Upper lobe of right lung (tissue), 1 donor: ENCODE measurements at regions not wholly inside any gene's neighbourhood (a gene's known extent, or its start where the extent isn't known, plus 50 kb on each side); places are given as distances from the start of the nearest gene placed in this dataset.

Experiments
- ATAC-seq: fragments of 200-7000 bp; cut with Tn5 transposase; one replicate; pipeline ENCODE4 v1.9.1; 2020; ENCODE audit warnings: mild to moderate bottlenecking, moderate library complexity
- DNase-seq: peaks from one replicate; pipeline ENCODE4 v3.0.0-alpha.2; 2020
- H3K27ac ChIP-seq: fragments of 200-600 bp; one replicate; pipeline ENCODE4 v1.8.0; 2022
- H3K27me3 ChIP-seq: fragments of 200-600 bp; one replicate; pipeline ENCODE4 v1.8.0; 2022; ENCODE audit warnings: mild to moderate bottlenecking
- H3K36me3 ChIP-seq: fragments of 200-600 bp; one replicate; pipeline ENCODE4 v1.8.0; 2022
- H3K4me1 ChIP-seq: fragments of 200-600 bp; one replicate; pipeline ENCODE4 v1.8.0; 2022
- H3K4me3 ChIP-seq: fragments of 200-600 bp; one replicate; pipeline ENCODE4 v1.8.0; 2022; ENCODE audit warnings: mild to moderate bottlenecking
- H3K9me3 ChIP-seq: fragments of 200-600 bp; one replicate; pipeline ENCODE4 v1.8.0; 2022
- intact Hi-C: fragments of 100-400 bp; cut with DNase I; formaldehyde crosslinking; loops from one replicate; pipeline ENCODE4 v1.11.0; 2022
- TF ChIP-seq, protein P1 (sequence below): fragments of 200-600 bp; IDR thresholded peaks from one replicate; pipeline ENCODE4 v1.8.0; 2022; ENCODE audit warnings: antibody characterized with exemption
- donor health status: DM: no; HTN: yes; CAD: no; lungs with severe emphysema.

DNA sequence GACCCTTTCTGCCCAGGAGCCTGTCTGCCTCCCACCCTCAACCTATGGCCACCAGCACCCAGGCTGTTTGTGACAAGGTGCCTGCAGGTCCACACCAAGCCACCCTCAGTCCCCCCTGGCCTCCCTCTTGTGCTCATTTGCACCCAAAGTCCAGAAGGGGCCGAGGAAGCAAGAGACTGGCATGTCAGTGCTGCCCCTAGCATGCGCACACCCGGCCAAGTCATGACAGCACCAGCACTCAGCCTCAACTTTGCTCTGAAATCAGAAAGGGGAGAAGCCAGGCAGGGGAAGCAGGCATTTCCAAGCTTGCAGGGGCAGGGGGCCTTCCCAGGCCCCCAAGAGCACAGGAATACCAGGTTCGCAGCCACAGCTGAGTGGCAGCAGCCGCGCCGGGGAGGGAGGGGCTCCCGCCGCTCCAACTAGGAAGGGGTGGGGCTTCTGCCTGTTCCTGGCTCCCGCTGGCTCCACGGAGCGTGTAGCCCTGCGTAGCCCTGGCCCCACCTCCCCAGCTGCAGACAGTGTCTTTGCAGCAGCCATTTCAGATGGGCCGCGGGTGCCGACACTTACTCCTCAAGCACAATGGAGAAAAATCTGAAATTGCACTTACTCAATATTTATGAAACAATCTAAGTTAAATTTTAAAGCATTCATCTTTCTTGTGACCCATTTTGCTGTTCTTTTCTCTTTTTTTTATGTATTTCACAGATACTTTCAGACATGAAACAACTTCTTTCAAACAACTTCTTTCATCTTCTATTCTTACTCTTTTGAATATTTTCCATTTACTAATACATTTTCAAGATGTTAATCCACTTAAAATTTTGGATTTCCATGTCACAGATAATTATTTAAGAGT lies 54.9 kb upstream of the ABCB5 start:
- Histone ChIP-seq H3K4me1 (no peaks in the 10 kb centered on the region), H3K4me3 (no peak overlapping the region), H3K36me3 (no peaks in the 10 kb centered on the region), H3K27ac (no peak overlapping the region), H3K27me3 (no peaks in the 10 kb centered on the region), H3K9me3 (no peaks in the 10 kb centered on the region)
- DNase-seq (no peak), ATAC-seq (peak; percentile 10)
- TF ChIP-seq, protein P1, sequence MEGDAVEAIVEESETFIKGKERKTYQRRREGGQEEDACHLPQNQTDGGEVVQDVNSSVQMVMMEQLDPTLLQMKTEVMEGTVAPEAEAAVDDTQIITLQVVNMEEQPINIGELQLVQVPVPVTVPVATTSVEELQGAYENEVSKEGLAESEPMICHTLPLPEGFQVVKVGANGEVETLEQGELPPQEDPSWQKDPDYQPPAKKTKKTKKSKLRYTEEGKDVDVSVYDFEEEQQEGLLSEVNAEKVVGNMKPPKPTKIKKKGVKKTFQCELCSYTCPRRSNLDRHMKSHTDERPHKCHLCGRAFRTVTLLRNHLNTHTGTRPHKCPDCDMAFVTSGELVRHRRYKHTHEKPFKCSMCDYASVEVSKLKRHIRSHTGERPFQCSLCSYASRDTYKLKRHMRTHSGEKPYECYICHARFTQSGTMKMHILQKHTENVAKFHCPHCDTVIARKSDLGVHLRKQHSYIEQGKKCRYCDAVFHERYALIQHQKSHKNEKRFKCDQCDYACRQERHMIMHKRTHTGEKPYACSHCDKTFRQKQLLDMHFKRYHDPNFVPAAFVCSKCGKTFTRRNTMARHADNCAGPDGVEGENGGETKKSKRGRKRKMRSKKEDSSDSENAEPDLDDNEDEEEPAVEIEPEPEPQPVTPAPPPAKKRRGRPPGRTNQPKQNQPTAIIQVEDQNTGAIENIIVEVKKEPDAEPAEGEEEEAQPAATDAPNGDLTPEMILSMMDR, result no peak
- intact Hi-C loops, result no loop called here

DNA sequence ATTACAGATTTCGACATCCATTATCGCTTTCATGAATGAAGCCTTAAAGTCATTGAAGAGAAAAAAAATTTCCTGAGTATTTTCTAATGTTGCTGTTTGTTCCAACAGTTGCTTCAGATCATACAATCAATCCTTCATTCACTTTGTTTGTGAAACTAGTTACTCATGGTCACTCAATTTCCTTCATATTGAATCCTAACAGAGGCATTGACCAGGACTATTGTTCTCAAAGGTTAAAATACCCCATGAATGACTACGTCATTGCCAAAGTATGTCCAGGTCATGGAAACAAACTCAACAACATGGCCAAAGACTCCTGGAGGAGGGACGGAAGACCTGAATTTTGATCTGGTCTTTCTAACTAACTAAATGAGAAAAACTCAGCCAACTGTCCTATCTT lies 54.0 kb upstream of the ABCB5 start:
- intact Hi-C loops, result no loop called here
- TF ChIP-seq, protein P1, result no peak
- no peaks in the 10 kb centered on the region for H3K36me3 ChIP-seq
- ATAC-seq (no peak), DNase-seq (no peak)
- H3K9me3 ChIP-seq, result no peaks in the 10 kb centered on the region
- H3K4me3 ChIP-seq, result no peak overlapping the region
- no peak overlapping the region for H3K27ac ChIP-seq
- no peaks in the 10 kb centered on the region for H3K4me1 ChIP-seq
- no peaks in the 10 kb centered on the region for H3K27me3 ChIP-seq

DNA sequence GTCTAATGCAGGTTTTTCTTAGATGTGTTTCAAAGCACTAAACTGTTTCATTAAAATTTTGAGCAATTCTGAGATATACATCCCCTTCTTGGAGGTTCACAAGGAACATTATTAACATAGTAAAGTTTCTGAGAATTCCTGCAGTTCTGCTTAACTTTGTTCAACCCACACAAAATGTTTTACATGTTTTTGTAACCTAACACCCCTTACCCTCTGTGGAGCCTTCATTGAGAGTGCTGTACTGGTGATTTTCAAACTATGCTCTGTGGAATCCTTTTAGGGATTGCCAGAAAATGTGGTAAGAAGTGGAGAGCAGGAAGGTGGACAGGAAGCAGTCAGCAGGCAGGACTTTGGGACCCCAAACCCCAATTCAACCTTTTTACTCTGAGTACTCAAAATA lies 53.6 kb upstream of the ABCB5 start:
- DNase-seq (no peak), ATAC-seq (no peak)
- no peaks in the 10 kb centered on the region for H3K9me3 ChIP-seq
- no peak overlapping the region for H3K4me3 ChIP-seq
- H3K36me3 ChIP-seq, result no peaks in the 10 kb centered on the region
- TF ChIP-seq, protein P1, result no peak
- no peaks in the 10 kb centered on the region for H3K4me1 ChIP-seq
- H3K27me3 ChIP-seq, result no peaks in the 10 kb centered on the region
- intact Hi-C loops, result no loop called here
- no peak overlapping the region for H3K27ac ChIP-seq

DNA sequence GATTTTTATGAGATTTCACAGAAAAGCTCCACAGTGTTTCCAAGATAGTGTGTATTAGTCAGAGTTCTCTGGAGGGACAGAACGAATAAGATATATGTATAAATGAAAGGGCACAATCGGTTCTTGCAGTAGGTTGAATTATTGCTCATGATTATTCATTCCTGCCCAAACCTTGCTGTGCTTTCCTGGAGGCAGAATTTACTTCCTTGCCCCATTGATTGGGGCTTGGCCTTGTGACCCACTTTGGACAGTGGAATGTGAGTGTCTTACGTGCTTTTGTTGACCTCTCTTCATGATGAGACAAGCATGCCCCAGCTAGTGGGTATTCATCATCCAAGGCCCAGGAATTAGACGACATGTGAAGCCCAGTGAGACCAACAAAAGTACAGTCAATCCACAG lies 53.0 kb upstream of the ABCB5 start:
- TF ChIP-seq, protein P1, result no peak
- Histone ChIP-seq H3K9me3 (no peaks in the 10 kb centered on the region), H3K4me3 (no peak overlapping the region), H3K4me1 (no peaks in the 10 kb centered on the region), H3K27me3 (no peaks in the 10 kb centered on the region), H3K27ac (no peak overlapping the region), H3K36me3 (no peaks in the 10 kb centered on the region)
- ATAC-seq (no peak), DNase-seq (no peak)
- intact Hi-C loops, result no loop called here
